Mesodermal cell (in vitro differentiated cells): ENCODE measurements at regions not wholly inside any gene's neighbourhood (a gene's known extent, or its start where the extent isn't known, plus 50 kb on each side); places are given as distances from the start of the nearest gene placed in this dataset.

ENCODE experiments used
- H3K27ac ChIP-seq: 2 replicates; pipeline ENCODE4 v1.7.0; 2013; ENCODE audit warnings: mild to moderate bottlenecking, low read depth, low read length, moderate library complexity; ENCODE audit not compliant: severe bottlenecking
- H3K36me3 ChIP-seq: 2 replicates; pipeline ENCODE4 v1.7.1; 2013; ENCODE audit warnings: mild to moderate bottlenecking, low read length, moderate library complexity; ENCODE audit not compliant: control insufficient read depth, insufficient read depth
- H3K4me1 ChIP-seq: one replicate; pipeline ENCODE4 v1.7.1; 2013; ENCODE audit warnings: mild to moderate bottlenecking, low read length; ENCODE audit not compliant: insufficient read depth, control insufficient read depth, poor library complexity, severe bottlenecking
- H3K4me3 ChIP-seq: 2 replicates; pipeline ENCODE4 v1.7.0; 2013; ENCODE audit warnings: low read length, control low read depth, mild to moderate bottlenecking; ENCODE audit not compliant: insufficient read depth, poor library complexity, severe bottlenecking; ENCODE audit errors: extremely low read depth
- H3K9me3 ChIP-seq: 2 replicates; pipeline ENCODE4 v1.7.1; 2013; ENCODE audit warnings: mild to moderate bottlenecking, low read length, moderate library complexity; ENCODE audit not compliant: control insufficient read depth
- WGBS, 2 experiments: methylation state at CpG; one replicate each; pipeline ENCODE4 v1.1.5; 2013; ENCODE audit warnings: missing lambda C conversion rate in 2 of 2; ENCODE audit not compliant: insufficient coverage in 2 of 2; 5-methylcytosine and 5-hydroxymethylcytosine counted together

DNA sequence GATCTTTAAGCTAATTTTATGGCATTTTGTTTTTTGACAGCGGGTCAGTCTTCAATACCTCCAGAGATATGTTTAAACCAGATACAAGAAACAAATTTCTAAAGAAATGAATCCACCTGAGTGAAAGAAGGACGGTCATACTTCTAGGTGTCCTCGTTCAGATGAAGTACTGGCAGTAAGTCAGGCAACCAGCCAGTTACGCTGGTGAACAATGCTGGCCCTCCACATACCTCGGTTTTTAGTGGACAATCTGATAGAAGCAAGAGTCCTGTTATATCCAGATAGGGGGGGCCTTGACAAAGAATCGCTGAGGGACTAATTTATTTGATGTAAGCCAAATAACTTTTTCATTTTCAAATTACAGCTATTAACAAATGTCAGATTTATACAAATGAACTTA is 266.4 kb upstream of the KLF14 start:
- 92 to 95% methylated on average over 4 of the region's 6 CpGs for WGBS, 2 experiments
- Histone ChIP-seq H3K27ac (no peak overlapping the region), H3K36me3 (no peaks in the 10 kb centered on the region), H3K4me3 (no peak overlapping the region), H3K9me3 (no peaks in the 10 kb centered on the region), H3K4me1 (peaks cover 23% of the 10 kb centered on the region)

DNA sequence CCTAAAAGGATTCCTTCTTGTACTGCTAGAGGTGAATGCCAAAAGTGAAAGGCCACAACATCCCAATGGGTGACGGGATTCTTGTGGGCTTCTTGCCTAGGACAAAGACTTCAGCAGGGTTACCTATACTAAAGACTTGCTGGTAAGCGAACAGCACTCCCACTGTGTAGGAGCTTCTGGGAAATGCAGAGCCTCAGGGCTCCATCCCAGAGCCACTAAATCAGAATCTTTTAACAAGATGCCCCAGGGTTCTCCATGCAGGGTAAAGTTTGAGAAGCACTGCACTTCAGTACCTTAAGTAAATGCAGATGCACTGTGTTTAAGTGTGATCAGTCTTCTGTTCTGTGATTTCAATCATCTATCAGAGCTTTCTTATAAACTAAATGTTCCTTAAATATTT is 266.9 kb upstream of the KLF14 start:
- Histone ChIP-seq H3K27ac (no peak overlapping the region), H3K9me3 (no peaks in the 10 kb centered on the region)
- WGBS, 2 experiments = 100% methylated on average over 1 of the region's 2 CpGs; no CpG with 5 or more reads in 1 of the 2 experiments

DNA sequence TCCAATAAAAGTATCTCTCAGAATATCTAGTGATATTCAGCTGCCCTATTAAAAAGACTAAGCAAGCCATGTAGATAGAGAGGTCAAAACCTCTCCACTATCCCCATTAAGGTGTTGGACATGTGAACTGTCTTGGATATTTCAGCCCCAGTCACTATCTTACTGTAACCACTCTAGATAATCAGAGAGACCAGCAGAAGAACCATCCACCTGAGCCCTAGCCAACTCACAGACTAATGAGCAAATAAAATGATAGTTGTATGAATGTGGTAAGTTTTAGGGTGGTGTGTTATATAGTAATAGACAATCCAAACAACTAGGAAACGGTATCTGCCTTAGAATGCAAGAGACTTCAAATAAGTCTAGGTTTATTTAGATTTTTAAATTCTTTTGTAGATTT is 268.6 kb upstream of the KLF14 start:
- WGBS, 2 experiments = no CpG with 5 or more reads among the region's 1 CpG
- Histone ChIP-seq H3K9me3 (no peaks in the 10 kb centered on the region), H3K4me1 (peaks cover 12% of the 10 kb centered on the region), H3K36me3 (no peaks in the 10 kb centered on the region), H3K27ac (no peak overlapping the region), H3K4me3 (no peak overlapping the region)

More for the DNA sequence above, 266.9 kb upstream of the KLF14 start:
- Histone ChIP-seq H3K4me3 (no peak overlapping the region), H3K4me1 (peaks cover 18% of the 10 kb centered on the region), H3K36me3 (no peaks in the 10 kb centered on the region)

DNA sequence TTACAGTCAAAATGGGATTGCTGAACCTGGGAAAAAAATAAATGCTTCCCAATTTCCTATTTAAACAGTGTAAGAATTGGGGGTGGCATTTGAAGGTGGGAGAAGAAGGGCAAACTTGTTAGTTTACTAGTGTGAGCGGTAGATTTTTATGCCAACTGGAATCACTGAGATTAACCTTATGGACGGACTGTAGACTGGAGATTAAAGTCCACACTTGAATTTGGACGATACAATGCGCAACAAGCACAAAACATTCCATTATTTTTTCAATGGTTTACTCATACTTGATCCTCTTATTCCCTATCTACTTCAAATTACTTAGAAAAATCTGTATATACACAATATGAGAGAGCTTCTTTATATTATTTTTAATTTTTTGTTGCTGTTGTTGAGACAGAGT is 269.6 kb upstream of the KLF14 start:
- WGBS, 2 experiments = 88 to 100% methylated on average over 3 of the region's 4 CpGs
- H3K4me1 ChIP-seq = peaks cover 15% of the 10 kb centered on the region

DNA sequence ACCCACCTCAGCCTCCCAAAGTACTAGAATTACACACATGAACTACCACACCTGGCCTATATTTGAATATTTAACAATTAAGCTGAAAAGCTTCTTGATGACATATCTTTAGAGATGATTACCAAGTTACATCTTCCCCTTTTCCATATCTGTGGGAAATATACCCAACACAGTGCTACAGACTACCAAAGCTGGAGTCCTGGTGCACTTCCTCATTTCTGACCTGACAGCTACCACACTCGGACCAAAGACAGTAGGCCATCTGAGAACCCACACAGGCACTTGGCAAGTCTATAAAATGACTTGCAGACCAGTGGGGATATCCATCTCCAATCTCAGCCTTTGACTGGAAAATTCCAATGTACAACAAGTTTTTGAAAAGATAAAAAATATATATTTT is 270.4 kb upstream of the KLF14 start:
- no peak overlapping the region for H3K27ac ChIP-seq
- WGBS, 2 experiments = 0% methylated on average over 1 of the region's 1 CpG
- no peaks in the 10 kb centered on the region for H3K36me3 ChIP-seq
- peaks cover 15% of the 10 kb centered on the region for H3K4me1 ChIP-seq
- H3K4me3 ChIP-seq = no peak overlapping the region
- no peaks in the 10 kb centered on the region for H3K9me3 ChIP-seq

More for the DNA sequence above, 269.6 kb upstream of the KLF14 start:
- no peaks in the 10 kb centered on the region for H3K36me3 ChIP-seq
- no peak overlapping the region for H3K4me3 ChIP-seq
- H3K27ac ChIP-seq = no peak overlapping the region
- H3K9me3 ChIP-seq = no peaks in the 10 kb centered on the region

DNA sequence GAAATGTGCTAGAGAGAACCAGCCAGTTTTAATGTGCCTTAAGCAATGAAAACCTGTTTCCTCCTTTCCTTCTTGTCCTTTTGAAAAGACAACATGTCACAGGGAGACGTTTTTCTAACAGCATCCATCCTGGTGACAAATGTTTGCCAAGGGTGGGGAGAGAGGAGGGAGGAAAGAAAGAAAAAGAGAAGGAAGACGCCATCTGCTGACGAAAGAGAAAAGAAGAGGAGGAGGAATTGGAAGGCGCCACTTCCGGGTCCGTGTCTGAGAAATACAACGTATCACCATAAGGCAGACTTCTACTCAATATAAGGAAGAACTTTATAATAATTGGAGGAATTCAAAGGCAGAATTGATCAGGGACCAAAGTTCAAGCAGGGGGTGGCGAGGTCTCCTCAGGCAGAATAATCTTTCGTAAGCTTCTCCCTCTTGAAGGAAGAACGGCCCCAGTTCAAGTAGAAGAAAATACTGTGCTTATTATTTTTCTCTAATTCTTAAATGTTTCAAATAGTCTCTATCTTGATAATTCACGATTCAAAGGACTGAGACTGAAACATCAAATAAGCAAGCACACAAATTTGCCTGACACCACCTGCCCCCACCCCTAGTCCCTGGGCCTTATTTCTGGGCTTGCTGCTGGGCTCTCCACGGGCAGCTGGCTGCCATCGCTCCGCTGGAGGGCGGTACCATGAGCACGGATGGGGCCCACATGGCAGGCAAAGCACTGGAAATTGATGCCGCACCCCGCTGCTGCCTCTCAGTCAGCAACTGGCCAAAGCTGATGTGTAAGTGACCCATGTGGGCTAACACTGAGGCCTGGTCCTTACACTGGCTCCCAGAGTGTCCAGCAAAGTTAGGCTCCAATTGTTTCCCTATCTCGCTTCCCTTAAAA is 273.7 kb upstream of the KLF14 start:
- WGBS, 2 experiments = 62 to 70% methylated on average over 9 to 13 of the region's 19 CpGs
- Histone ChIP-seq H3K9me3 (no peaks in the 10 kb centered on the region), H3K27ac (no peak overlapping the region), H3K4me3 (no peak overlapping the region), H3K36me3 (no peaks in the 10 kb centered on the region), H3K4me1 (peaks cover 13% of the 10 kb centered on the region)

DNA sequence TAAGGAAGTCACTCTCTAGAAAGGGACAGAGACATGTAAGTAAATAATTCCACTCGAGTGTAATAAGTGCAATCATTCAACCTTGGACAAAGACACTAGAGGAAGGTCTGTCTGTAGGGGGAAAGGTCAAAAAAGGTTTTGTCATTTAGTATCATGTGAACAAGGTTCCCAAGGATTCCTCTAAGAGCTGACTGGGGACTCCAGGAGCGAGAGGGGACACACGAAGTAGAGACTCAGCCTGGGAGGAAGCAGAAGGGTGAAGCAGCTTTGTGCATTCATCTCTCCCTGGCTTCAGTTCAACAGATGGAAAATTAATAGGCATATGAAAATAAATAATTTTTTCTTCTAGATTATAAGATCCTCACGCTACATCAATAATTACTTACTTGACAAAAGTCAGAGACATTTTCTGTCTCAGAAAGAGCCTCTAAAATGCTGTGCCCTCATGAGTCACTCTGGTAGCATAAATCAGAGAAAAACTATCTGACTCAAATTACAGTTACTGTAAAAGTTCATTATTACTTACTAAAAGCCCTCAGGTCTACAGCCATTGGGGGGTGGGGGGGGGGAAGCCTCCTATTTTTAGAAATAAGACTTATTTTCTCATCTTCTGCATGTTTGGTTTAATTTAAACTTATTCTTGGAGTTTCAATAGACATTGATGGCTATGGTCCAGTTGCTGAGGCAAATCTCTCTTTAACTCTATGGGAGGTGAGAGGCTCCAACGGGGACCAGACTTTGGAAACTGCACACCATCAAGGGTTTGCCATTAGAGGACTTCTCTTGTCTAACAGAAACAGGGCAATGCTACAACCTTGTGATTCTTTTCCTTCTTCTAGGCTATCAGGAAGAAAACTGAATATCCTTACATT is 275.1 kb upstream of the KLF14 start:
- Histone ChIP-seq H3K36me3 (no peaks in the 10 kb centered on the region), H3K4me1 (peaks cover 13% of the 10 kb centered on the region), H3K9me3 (no peaks in the 10 kb centered on the region), H3K27ac (no peak overlapping the region), H3K4me3 (no peak overlapping the region)
- 85 to 89% methylated on average over 4 to 5 of the region's 5 CpGs for WGBS, 2 experiments

DNA sequence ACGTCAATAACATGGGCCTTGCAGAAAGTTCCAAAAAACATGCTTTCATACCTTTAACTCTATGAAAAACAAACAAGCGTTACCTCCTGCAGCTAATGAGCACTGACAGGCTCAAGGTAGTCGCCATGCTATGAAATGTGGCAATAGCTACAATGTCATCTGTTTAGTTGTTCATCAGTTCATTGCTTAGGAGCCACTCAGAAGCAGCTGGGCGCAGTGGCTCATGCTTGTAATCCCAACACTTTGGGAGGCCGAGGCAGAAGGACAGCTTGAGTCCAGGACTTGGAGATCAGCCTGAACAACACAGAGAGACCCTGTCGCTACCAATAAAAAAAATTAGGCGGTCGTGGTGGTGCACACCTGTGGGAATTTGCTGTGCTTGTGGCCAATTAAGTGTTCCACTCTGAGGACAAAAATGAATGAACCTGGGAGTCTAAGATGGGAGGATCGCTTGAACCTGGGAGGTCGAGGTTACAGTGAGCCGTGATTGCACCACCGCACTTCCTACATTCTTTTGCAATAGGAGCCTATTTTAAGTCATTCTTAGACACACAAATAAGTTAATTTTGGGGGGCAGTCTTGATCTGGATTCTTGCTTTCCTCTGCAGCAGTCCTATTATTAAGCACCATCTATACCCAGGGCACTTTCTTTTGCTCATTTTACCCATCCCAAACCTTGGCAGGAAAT is 276.2 kb upstream of the KLF14 start:
- Histone ChIP-seq H3K27ac (no peak overlapping the region), H3K9me3 (no peaks in the 10 kb centered on the region), H3K4me3 (no peak overlapping the region), H3K4me1 (peaks cover 13% of the 10 kb centered on the region), H3K36me3 (no peaks in the 10 kb centered on the region)
- WGBS, 2 experiments = 95 to 97% methylated on average over 8 to 12 of the region's 12 CpGs

DNA sequence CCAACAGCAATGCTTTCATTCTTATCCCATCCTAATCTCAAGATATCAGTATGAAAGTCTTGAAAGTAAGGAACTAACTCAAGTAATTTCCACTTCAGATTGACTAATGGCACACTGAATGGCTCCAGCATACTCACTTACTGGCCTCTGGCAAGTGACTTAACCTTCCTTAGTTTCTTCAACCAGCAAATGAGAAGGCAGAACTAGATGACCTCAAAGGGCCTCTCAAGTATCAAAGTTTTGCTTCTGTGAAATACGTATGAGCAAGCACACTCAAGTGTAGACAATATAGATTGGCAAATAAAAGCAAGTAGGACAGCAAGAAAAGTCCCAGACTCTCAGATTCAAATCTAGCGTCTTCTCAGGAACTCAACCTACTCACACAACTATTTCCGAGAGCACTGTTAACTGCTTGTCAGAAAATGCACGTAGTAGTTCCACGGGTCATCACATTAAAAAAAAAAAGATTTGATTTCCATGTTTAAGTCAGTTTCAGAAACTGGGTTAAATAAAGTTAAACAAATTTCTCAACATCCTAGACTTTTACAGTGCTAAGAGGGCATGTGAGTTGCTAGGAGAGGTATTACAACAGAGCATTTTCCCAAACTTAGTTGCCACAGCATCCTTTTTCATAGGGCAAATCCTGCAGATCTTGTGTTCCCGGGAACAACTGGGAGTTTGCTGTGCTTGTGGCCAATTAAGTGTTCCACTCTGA is 276.9 kb upstream of the KLF14 start:
- no peaks in the 10 kb centered on the region for H3K9me3 ChIP-seq
- H3K36me3 ChIP-seq = no peaks in the 10 kb centered on the region
- no peak overlapping the region for H3K27ac ChIP-seq
- no peak overlapping the region for H3K4me3 ChIP-seq
- H3K4me1 ChIP-seq = peaks cover 13% of the 10 kb centered on the region
- WGBS, 2 experiments = 93 to 100% methylated on average over 3 of the region's 6 CpGs

DNA sequence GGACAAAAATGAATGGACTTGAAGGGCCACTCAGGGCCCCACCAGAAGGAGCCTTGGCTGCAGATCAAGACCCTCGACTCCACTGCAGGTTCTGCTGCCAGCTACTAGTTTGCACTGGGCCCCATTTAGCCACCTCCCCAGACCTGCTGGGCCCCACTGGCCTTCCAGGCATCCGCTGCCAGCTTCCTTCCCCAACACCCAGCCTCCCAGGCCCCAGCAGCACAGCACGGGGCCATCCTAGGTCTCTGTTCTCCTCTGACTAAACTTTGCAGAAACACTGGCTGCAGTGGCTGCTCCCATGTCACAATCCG is 277.4 kb upstream of the KLF14 start:
- H3K36me3 ChIP-seq = no peaks in the 10 kb centered on the region
- H3K4me1 ChIP-seq = peaks cover 13% of the 10 kb centered on the region
- no peaks in the 10 kb centered on the region for H3K9me3 ChIP-seq
- WGBS, 2 experiments = 89 to 100% methylated on average over 2 of the region's 4 CpGs
- no peak overlapping the region for H3K27ac ChIP-seq
- no peak overlapping the region for H3K4me3 ChIP-seq
